Right hindlimb (tissue), 1 donor: ENCODE measurements at regions not wholly inside any gene's neighbourhood (a gene's known extent, or its start where the extent isn't known, plus 50 kb on each side); places are given as distances from the start of the nearest gene placed in this dataset.
"Not testable (repeated sequence)": the region's sequence is repeated elsewhere in the genome, so short reads cannot be mapped to it uniquely, and the experiment has no call there.

ENCODE experiments used
- DNase-seq: peaks from one replicate; pipeline ENCODE4 v3.0.0-alpha.2; 2018

- DNase-seq: not testable (repeated sequence)
Measured at GRCh38 chr4:49229243-49229642, 243.2 kb downstream of the CWH43 start.

- not testable (repeated sequence) for DNase-seq
Measured at GRCh38 chr4:49229713-49230112, 243.6 kb downstream of the CWH43 start.

- not testable (repeated sequence) for DNase-seq
Measured at GRCh38 chr4:49233346-49233745, 247.3 kb downstream of the CWH43 start.

- not testable (repeated sequence) for DNase-seq
Measured at GRCh38 chr4:49233749-49234148, 247.7 kb downstream of the CWH43 start.

GRCh38 chr4:49234382-49234781 lies 248.3 kb downstream of the CWH43 start:
- DNase-seq: not testable (repeated sequence)

GRCh38 chr4:49235413-49236160 lies 249.5 kb downstream of the CWH43 start:
- not testable (repeated sequence) for DNase-seq

GRCh38 chr4:49236474-49236873 lies 250.4 kb downstream of the CWH43 start:
- not testable (repeated sequence) for DNase-seq

- DNase-seq: not testable (repeated sequence)
Measured at GRCh38 chr4:49241295-49241694, 255.2 kb downstream of the CWH43 start.

- DNase-seq: not testable (repeated sequence)
Measured at GRCh38 chr4:49262786-49263185, 276.7 kb downstream of the CWH43 start.

- DNase-seq: not testable (repeated sequence)
Measured at GRCh38 chr4:49270435-49270834, 284.4 kb downstream of the CWH43 start.

GRCh38 chr4:49270912-49271311 lies 284.8 kb downstream of the CWH43 start:
- DNase-seq: not testable (repeated sequence)

- not testable (repeated sequence) for DNase-seq
Measured at GRCh38 chr4:49285905-49286304, 299.8 kb downstream of the CWH43 start.

- peak; percentile 6 for DNase-seq
Measured at GRCh38 chr4:49286926-49287745, 301.1 kb downstream of the CWH43 start.

- DNase-seq: peak; percentile 11
Measured at GRCh38 chr4:49287893-49288292, 301.8 kb downstream of the CWH43 start.

GRCh38 chr4:49288796-49289195 lies 302.7 kb downstream of the CWH43 start:
- not testable (repeated sequence) for DNase-seq

GRCh38 chr4:49314815-49315214 lies 328.7 kb downstream of the CWH43 start:
- not testable (repeated sequence) for DNase-seq

- not testable (repeated sequence) for DNase-seq
Measured at GRCh38 chr4:49320725-49321410, 334.8 kb downstream of the CWH43 start.

- not testable (repeated sequence) for DNase-seq
Measured at GRCh38 chr4:49321511-49322300, 335.6 kb downstream of the CWH43 start.

- not testable (repeated sequence) for DNase-seq
Measured at GRCh38 chr4:49322610-49323572, 336.8 kb downstream of the CWH43 start.

- DNase-seq: not testable (repeated sequence)
Measured at GRCh38 chr4:49323573-49323940, 337.5 kb downstream of the CWH43 start.
